HepG2 (cell line): ENCODE measurements at regions not wholly inside any gene's neighbourhood (a gene's known extent, or its start where the extent isn't known, plus 50 kb on each side); places are given as distances from the start of the nearest gene placed in this dataset.

Source experiments
- CREBL2 ChIP-seq: sonication (generic); formaldehyde crosslinking; IDR thresholded peaks from 2 replicates; pipeline ENCODE4 v1.8.1; 2023; ENCODE audit warnings: missing genetic modification reagents, mild to moderate bottlenecking, borderline replicate concordance
- MXD4 ChIP-seq: IDR thresholded peaks from 2 replicates; pipeline ENCODE4 v1.6.1; 2016; ENCODE audit warnings: mild to moderate bottlenecking, missing biosample characterization, missing genetic modification reagents
- NCOR1 ChIP-seq: fragments of 200-600 bp; sonication (generic); IDR thresholded peaks from 2 replicates; pipeline ENCODE4 v1.7.0; 2017; ENCODE audit warnings: antibody characterized with exemption, low read length, borderline replicate concordance
- PCBP2 ChIP-seq: fragments of 200-400 bp; formaldehyde crosslinking; optimal IDR thresholded peaks from 2 replicates; pipeline ENCODE3; 2018; ENCODE audit warnings: low read length, low read depth; ENCODE audit not compliant: poor library complexity, severe bottlenecking
- SPEN ChIP-seq: sonication (generic); formaldehyde crosslinking; IDR thresholded peaks from 2 replicates; pipeline ENCODE4 v1.5.1; 2020; ENCODE audit warnings: low read depth, mild to moderate bottlenecking, missing genetic modification reagents
- ZNF234 ChIP-seq: sonication (generic); formaldehyde crosslinking; conservative IDR thresholded peaks from 2 replicates; pipeline ENCODE4 v1.5.1; 2020; ENCODE audit warnings: mild to moderate bottlenecking, missing genetic modification reagents
- ZNF367 ChIP-seq: sonication (generic); formaldehyde crosslinking; IDR thresholded peaks from 2 replicates; pipeline ENCODE4 v1.4.0; 2020; ENCODE audit warnings: missing genetic modification reagents, borderline replicate concordance
- ZNF768 ChIP-seq: sonication (generic); formaldehyde crosslinking; IDR thresholded peaks from 2 replicates; pipeline ENCODE4 v1.4.0; 2020; ENCODE audit warnings: missing genetic modification reagents
- ZNF782 ChIP-seq: sonication (generic); formaldehyde crosslinking; IDR thresholded peaks from 2 replicates; pipeline ENCODE4 v1.4.0; 2020; ENCODE audit warnings: missing genetic modification reagents, mild to moderate bottlenecking, borderline replicate concordance
- ZSCAN9 ChIP-seq: IDR thresholded peaks from 2 replicates; pipeline ENCODE4 v1.6.1; 2016; ENCODE audit warnings: borderline replicate concordance
- TF ChIP-seq, protein P1 (sequence below): sonication (generic); formaldehyde crosslinking; IDR thresholded peaks from 2 replicates; pipeline ENCODE4 v1.4.0; 2020; ENCODE audit warnings: mild to moderate bottlenecking, missing genetic modification reagents
- TF ChIP-seq, protein P2 (sequence below): sonication (generic); formaldehyde crosslinking; IDR thresholded peaks from 2 replicates; pipeline ENCODE4 v1.5.0; 2020; ENCODE audit warnings: missing genetic modification reagents

DNA sequence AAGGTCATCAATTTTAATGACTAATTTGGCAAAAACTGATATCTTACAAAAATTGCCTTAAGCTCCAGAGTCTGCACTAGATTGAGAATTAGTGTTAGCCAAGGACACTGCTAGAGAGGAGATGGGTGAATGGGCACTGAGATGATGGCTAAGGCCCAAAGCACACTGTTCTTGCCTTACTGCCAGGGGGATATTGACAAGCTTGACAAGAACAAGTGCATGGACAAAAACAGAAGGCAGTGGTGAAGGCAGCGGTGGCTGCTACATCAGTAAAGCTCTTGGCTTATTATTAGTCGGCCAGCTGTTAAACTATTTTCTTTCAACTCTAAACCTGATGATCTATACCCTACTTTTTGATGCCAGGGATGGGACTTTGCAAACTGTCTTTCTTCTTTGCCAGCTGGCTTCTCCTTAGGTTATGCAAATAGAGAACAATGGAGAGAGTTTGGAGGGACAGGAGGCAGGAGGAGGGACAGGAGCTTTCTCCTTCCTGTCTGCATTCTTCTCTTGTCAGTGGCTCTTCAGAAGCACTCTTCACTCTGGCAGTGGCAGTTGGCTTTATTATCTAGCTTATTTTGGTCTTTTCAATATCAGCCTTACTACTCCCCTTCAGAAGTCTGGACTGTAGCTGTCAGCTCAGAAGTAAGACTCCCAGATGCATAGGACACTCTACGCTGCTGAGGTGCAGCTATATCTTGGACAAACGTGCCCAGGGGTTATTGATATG is 853.5 kb upstream of the TMPRSS15 start (continued):
- TF ChIP-seq, protein P1, sequence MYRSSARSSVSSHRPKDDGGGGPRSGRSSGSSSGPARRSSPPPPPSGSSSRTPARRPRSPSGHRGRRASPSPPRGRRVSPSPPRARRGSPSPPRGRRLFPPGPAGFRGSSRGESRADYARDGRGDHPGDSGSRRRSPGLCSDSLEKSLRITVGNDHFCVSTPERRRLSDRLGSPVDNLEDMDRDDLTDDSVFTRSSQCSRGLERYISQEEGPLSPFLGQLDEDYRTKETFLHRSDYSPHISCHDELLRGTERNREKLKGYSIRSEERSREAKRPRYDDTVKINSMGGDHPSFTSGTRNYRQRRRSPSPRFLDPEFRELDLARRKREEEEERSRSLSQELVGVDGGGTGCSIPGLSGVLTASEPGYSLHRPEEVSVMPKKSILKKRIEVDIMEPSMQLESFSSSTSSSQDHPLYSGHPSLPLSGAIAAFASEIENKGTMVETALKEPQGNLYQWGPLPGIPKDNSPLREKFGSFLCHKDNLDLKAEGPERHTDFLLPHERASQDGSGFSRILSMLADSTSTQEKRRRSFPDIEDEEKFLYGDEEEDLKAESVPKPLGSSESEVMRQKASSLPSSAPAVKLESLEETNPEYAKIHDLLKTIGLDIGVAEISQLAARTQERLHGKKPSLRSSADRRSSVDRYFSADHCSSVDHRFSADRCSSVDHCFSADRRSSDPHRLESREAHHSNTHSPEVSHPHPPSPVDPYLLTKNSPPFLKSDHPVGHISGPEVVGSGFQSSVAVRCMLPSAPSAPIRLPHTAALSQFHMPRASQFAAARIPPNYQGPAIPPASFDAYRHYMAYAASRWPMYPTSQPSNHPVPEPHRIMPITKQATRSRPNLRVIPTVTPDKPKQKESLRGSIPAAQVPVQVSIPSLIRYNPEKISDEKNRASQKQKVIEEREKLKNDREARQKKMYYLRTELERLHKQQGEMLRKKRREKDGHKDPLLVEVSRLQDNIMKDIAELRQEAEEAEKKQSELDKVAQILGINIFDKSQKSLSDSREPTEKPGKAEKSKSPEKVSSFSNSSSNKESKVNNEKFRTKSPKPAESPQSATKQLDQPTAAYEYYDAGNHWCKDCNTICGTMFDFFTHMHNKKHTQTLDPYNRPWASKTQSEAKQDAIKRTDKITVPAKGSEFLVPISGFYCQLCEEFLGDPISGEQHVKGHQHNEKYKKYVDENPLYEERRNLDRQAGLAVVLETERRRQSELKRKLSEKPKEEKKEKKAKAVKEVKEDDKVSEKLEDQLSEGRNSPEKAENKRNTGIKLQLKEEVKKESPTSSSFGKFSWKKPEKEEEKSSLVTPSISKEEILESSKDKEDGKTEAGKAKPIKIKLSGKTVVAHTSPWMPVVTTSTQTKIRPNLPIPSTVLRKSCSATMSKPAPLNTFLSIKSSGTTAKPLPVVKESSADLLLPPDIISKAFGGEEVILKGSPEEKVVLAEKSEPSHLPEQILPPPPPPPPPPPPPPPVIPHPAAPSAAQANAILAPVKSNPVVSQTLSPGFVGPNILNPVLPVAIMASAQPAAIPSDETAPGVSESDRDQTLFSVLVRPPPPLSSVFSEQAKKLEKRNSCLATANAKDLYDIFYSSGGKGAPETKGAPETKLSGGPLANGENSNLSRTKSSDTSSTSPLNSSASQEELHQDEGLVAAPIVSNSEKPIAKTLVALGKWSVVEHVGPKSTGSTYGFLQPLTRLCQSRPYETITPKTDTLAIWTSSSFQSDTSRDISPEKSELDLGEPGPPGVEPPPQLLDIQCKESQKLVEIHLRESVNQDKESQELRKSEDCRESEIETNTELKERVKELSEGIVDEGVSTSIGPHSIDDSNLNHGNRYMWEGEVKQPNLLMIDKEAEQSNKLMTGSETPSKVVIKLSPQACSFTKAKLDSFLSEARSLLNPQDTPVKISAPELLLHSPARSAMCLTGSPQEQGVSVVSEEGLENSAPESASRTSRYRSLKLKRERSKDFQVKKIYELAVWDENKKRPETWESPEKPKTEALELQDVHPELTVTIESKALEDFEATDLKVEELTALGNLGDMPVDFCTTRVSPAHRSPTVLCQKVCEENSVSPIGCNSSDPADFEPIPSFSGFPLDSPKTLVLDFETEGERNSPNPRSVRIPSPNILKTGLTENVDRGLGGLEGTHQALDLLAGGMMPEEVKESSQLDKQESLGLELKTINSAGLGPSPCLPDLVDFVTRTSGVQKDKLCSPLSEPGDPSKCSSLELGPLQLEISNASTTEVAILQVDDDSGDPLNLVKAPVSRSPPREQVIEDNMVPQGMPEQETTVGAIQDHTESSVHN (CRISPR knock-in tag), result no peak
- no peak for TF ChIP-seq ZNF367 (CRISPR knock-in tag)
- TF ChIP-seq, protein P2, sequence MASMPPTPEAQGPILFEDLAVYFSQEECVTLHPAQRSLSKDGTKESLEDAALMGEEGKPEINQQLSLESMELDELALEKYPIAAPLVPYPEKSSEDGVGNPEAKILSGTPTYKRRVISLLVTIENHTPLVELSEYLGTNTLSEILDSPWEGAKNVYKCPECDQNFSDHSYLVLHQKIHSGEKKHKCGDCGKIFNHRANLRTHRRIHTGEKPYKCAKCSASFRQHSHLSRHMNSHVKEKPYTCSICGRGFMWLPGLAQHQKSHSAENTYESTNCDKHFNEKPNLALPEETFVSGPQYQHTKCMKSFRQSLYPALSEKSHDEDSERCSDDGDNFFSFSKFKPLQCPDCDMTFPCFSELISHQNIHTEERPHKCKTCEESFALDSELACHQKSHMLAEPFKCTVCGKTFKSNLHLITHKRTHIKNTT (CRISPR knock-in tag), result no peak
- no peak for TF ChIP-seq CREBL2 (CRISPR knock-in tag)
- TF ChIP-seq NCOR1, result no peak
- TF ChIP-seq ZNF234 (CRISPR knock-in tag), result no peak
- no peak for TF ChIP-seq ZNF768 (CRISPR knock-in tag)
- TF ChIP-seq ZNF782 (CRISPR knock-in tag), result no peak
- TF ChIP-seq MXD4, result no peak
- no peak for TF ChIP-seq ZSCAN9
- TF ChIP-seq SPEN (CRISPR knock-in tag), result no peak
- no peak for TF ChIP-seq PCBP2
